Osteoblast (primary cell): ENCODE measurements at regions not wholly inside any gene's neighbourhood (a gene's known extent, or its start where the extent isn't known, plus 50 kb on each side); places are given as distances from the start of the nearest gene placed in this dataset.

Source experiments
- DNase-seq: peaks from one replicate; pipeline ENCODE4 v3.0.0; 2011; ENCODE audit warnings: low spot score, mixed read lengths; ENCODE audit not compliant: insufficient read length; ENCODE audit errors: missing footprints
- H2AFZ ChIP-seq: 2 replicates; pipeline ENCODE4 v1.6.0; 2011; ENCODE audit warnings: mild to moderate bottlenecking, low read length
- H3K27ac ChIP-seq: 2 replicates; pipeline ENCODE4 v1.5.1; 2011; ENCODE audit warnings: mild to moderate bottlenecking, low read depth, low read length, moderate library complexity
- H3K27me3 ChIP-seq: 2 replicates; pipeline ENCODE4 v1.6.0; 2012; ENCODE audit warnings: mild to moderate bottlenecking, control low read depth, inconsistent platforms, low read length, moderate library complexity; ENCODE audit not compliant: insufficient read depth
- H3K36me3 ChIP-seq: 2 replicates; pipeline ENCODE4 v1.5.1; 2011; ENCODE audit warnings: mild to moderate bottlenecking, low read length, control low read depth, moderate library complexity; ENCODE audit not compliant: insufficient read depth
- H3K4me1 ChIP-seq: 2 replicates; pipeline ENCODE4 v1.5.1; 2011; ENCODE audit warnings: mild to moderate bottlenecking, low read length, control low read depth, moderate library complexity; ENCODE audit not compliant: insufficient read depth
- H3K4me2 ChIP-seq: 2 replicates; pipeline ENCODE4 v1.6.0; 2011; ENCODE audit warnings: mild to moderate bottlenecking, low read length; ENCODE audit not compliant: insufficient read depth
- H3K4me3 ChIP-seq: fragments of 200-600 bp; sonication (generic); 3 replicates; pipeline ENCODE4 v1.5.1; 2012; ENCODE audit warnings: mild to moderate bottlenecking, low read length, inconsistent platforms; ENCODE audit not compliant: insufficient read depth
- H3K79me2 ChIP-seq: 2 replicates; pipeline ENCODE4 v1.6.0; 2012; ENCODE audit warnings: mild to moderate bottlenecking, low read length, control low read depth, inconsistent platforms; ENCODE audit not compliant: insufficient read depth
- H3K9me3 ChIP-seq: 2 replicates; pipeline ENCODE4 v1.5.1; 2011; ENCODE audit warnings: low read depth, low read length, control low read depth
- H4K20me1 ChIP-seq: 2 replicates; pipeline ENCODE4 v1.6.0; 2012; ENCODE audit warnings: mild to moderate bottlenecking, low read length, control low read depth; ENCODE audit not compliant: insufficient read depth
- TF ChIP-seq, protein P1 (sequence below): IDR thresholded peaks from 2 replicates; pipeline ENCODE4 v1.5.1; 2011; ENCODE audit warnings: mild to moderate bottlenecking, low read depth, low read length, moderate library complexity; ENCODE audit errors: extremely low read depth

DNA sequence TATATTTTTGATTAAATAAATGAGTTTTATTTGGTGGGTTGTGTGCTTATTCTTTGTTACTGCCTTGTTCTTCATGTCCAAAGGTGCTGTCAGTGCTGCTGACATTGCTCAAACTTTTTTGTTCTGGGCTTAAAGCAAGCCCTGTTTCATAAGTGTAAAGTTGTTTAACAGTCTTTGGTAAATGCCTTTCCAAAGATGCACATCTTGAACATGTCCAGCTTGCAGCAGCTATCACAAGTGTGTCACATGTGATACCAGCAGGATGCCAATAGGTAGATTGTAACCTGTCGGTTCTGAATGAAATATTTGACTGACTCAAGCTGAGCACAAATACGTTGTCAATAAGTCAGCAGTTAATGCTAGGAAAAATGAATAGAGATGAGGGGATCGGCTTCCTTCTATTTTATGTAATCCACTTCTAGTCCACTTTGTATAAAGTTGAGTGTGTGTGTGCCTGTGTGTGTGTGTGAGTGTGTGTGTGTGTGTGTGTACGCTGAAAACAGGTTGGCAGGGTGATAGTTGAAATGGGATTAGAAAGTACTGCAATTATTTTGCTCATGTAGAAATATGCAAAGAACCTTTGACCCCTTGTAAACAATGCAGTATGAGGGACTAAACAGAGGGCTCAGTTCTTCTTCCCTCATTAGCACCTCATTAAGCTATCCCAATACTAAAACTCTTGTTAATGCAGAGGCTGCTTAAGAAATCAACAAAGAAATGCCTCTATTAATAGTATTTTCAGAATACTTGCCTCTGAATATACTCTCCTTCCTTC is 986.5 kb downstream of the TUSC7 start:
- TF ChIP-seq, protein P1, sequence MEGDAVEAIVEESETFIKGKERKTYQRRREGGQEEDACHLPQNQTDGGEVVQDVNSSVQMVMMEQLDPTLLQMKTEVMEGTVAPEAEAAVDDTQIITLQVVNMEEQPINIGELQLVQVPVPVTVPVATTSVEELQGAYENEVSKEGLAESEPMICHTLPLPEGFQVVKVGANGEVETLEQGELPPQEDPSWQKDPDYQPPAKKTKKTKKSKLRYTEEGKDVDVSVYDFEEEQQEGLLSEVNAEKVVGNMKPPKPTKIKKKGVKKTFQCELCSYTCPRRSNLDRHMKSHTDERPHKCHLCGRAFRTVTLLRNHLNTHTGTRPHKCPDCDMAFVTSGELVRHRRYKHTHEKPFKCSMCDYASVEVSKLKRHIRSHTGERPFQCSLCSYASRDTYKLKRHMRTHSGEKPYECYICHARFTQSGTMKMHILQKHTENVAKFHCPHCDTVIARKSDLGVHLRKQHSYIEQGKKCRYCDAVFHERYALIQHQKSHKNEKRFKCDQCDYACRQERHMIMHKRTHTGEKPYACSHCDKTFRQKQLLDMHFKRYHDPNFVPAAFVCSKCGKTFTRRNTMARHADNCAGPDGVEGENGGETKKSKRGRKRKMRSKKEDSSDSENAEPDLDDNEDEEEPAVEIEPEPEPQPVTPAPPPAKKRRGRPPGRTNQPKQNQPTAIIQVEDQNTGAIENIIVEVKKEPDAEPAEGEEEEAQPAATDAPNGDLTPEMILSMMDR: no peak
- Histone ChIP-seq H2AFZ (no peak overlapping the region), H3K79me2 (no peaks in the 10 kb centered on the region), H4K20me1 (no peaks in the 10 kb centered on the region), H3K4me2 (no peak overlapping the region), H3K27me3 (no peaks in the 10 kb centered on the region), H3K27ac (no peak overlapping the region), H3K4me1 (peaks cover 30% of the 10 kb centered on the region), H3K36me3 (no peaks in the 10 kb centered on the region), H3K4me3 (no peak overlapping the region), H3K9me3 (no peaks in the 10 kb centered on the region)
- DNase-seq: peak; percentile 9

DNA sequence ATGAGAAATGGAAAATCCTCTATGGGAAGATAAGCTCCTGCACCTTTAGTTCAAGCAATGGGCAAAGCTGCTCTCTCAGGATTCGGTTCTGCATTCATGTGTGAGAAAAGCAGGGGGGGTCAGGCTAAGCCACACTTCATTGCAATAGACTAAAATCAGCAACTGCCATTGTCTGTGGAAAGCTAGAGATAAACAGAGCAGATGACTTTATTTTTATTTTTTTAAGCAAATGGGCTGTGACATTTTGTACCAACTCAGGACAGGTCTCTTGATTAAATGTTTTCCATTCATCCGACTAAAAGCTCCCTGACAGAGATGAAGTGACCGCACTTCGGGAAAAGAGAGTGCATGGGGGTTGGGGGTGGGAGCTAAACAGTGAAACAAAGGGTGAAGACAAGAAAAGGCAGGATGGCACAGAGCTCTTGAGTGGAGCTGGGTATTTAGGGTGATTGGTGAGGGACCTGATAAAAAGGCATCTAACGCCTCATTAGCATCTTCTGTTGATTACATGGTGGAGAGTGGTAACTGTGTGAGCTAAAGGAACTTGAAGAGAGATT is 987.4 kb downstream of the TUSC7 start:
- Histone ChIP-seq H3K4me1 (peaks cover 25% of the 10 kb centered on the region), H3K27ac (no peak overlapping the region), H3K4me2 (no peak overlapping the region), H2AFZ (no peak overlapping the region), H3K79me2 (no peaks in the 10 kb centered on the region), H3K27me3 (no peaks in the 10 kb centered on the region), H3K9me3 (no peaks in the 10 kb centered on the region), H3K36me3 (no peaks in the 10 kb centered on the region), H3K4me3 (no peak overlapping the region), H4K20me1 (no peaks in the 10 kb centered on the region)
- TF ChIP-seq, protein P1: no peak
- no peak for DNase-seq

DNA sequence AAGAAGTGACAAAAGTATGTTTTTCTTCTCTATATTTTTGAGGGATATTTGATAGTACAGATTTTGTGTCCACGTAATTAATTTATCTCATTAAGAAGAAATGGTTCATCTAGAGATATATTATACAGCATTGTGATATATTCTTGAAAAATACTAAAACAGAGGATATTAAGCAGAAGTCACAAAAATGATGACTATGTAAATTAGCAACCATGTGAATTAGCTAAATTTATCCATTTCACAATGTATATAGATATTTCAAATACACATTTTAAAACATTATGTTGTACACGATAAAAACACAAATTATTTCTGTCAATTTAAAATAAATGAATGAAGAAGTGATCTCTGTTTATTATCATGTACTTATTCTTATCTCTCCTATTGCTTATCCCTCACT is 989.5 kb downstream of the TUSC7 start:
- no peak for DNase-seq
- Histone ChIP-seq H3K4me3 (no peak overlapping the region), H3K79me2 (no peaks in the 10 kb centered on the region), H3K4me1 (peaks cover 14% of the 10 kb centered on the region), H3K9me3 (no peaks in the 10 kb centered on the region), H3K4me2 (no peak overlapping the region), H2AFZ (no peak overlapping the region), H3K27me3 (no peaks in the 10 kb centered on the region), H3K27ac (no peak overlapping the region), H4K20me1 (no peaks in the 10 kb centered on the region), H3K36me3 (no peaks in the 10 kb centered on the region)
- TF ChIP-seq, protein P1: no peak

DNA sequence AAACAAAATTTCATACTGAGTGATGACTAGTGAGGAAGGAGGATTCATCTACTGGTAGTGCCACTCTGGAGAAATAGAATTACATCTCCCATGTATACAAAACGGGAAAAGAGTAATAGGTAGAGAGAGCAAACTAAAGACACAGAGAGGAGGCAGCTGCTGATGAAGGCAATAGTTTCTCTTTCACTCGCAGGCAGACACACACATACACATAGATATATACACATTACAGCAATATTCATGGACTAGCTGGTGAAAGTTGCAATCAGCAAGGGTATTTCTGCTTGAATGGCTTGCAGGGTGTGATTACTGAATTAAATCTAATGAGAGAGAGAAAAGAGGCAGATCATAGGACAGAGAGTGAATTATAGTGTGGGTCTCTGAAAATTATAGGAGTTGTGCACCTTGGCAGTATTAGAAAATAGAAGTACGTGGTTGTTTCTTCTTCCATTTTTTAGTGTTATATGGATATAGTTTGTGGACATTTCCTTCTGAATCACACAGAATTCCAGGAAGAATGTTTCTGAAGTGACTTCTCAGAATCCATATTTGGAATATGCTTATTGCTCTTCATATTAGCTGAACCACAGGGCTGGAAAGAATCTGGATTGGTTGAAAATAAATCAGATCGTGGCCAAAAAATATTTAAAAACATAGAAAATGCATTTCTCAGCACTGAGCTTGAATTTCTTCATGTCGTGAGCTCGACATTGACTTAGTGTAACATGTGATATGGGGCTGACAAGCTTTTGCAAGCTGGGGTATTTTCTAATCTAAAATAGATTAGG is 991.2 kb downstream of the TUSC7 start:
- Histone ChIP-seq H3K36me3 (no peaks in the 10 kb centered on the region), H3K9me3 (no peaks in the 10 kb centered on the region), H3K79me2 (no peaks in the 10 kb centered on the region), H3K27ac (peak overlapping the region; percentile 38), H3K4me2 (peak overlapping the region; percentile 73), H2AFZ (peak overlapping the region; percentile 84), H3K27me3 (no peaks in the 10 kb centered on the region), H4K20me1 (no peaks in the 10 kb centered on the region), H3K4me1 (peaks cover 15% of the 10 kb centered on the region), H3K4me3 (peak overlapping the region; percentile 53)
- DNase-seq: peak; percentile 6
- TF ChIP-seq, protein P1: no peak
